CD14-positive monocyte (primary cell): ENCODE measurements at regions not wholly inside any gene's neighbourhood (a gene's known extent, or its start where the extent isn't known, plus 50 kb on each side); places are given as distances from the start of the nearest gene placed in this dataset.

Experiments used
- DNase-seq, 3 donors: peaks; one replicate each; pipeline ENCODE4 v3.0.0-alpha.2; 2011 to 2022
- H2AFZ ChIP-seq: 2 replicates; pipeline ENCODE4 v1.6.0; 2012; ENCODE audit warnings: mild to moderate bottlenecking, low read depth, low read length, inconsistent platforms; ENCODE audit not compliant: insufficient read depth, poor library complexity, severe bottlenecking
- H3K27ac ChIP-seq, 2 donors: 1 replicate in 1 of 2; 2 replicates in 1 of 2; pipeline ENCODE4 v1.5.1; 2012 to 2013; ENCODE audit warnings: low read length in 2 of 2, control low read depth in 1 of 2, inconsistent platforms in 1 of 2, low read depth in 1 of 2, mild to moderate bottlenecking in 1 of 2
- H3K27me3 ChIP-seq, 2 donors: one replicate each; pipeline versions ENCODE4 v1.6.0 to v1.6.1; 2011 to 2013; ENCODE audit warnings: low read length in 2 of 2; ENCODE audit not compliant: control insufficient read depth in 2 of 2, insufficient read depth in 2 of 2
- H3K36me3 ChIP-seq, 2 donors: replicated peaks in 1 of 2; 1 replicate in 1 of 2; 2 replicates in 1 of 2; pipeline versions ENCODE4 v1.5.1 to v1.6.1; 2012 to 2013; ENCODE audit warnings: low read length in 2 of 2, control low read depth in 1 of 2, inconsistent platforms in 1 of 2, mild to moderate bottlenecking in 1 of 2; ENCODE audit not compliant: insufficient read depth in 2 of 2, control insufficient read depth in 1 of 2
- H3K4me1 ChIP-seq, 2 donors: 1 replicate in 1 of 2; 2 replicates in 1 of 2; pipeline versions ENCODE4 v1.5.1 to v1.6.1; 2012 to 2013; ENCODE audit warnings: low read length in 2 of 2, control low read depth in 1 of 2, inconsistent platforms in 1 of 2, mild to moderate bottlenecking in 1 of 2, moderate library complexity in 1 of 2; ENCODE audit not compliant: insufficient read depth in 2 of 2, control insufficient read depth in 1 of 2
- H3K4me2 ChIP-seq: replicated peaks from 2 replicates; pipeline ENCODE3; 2012; ENCODE audit warnings: low read length, moderate library complexity, mild to moderate bottlenecking; ENCODE audit not compliant: poor library complexity, severe bottlenecking; ENCODE audit errors: extremely low read depth
- H3K4me3 ChIP-seq, 3 experiments: fragments of 200-600 bp in 1 of 3; sonication (generic) in 1 of 3; replicated peaks in 1 of 3; 1 replicate in 2 of 3; 2 replicates in 1 of 3; pipeline ENCODE4 v1.5.1; 2011 to 2013; ENCODE audit warnings: low read length in 3 of 3, mild to moderate bottlenecking in 3 of 3, control low read depth in 2 of 3, low read depth in 2 of 3, inconsistent platforms in 1 of 3, moderate library complexity in 1 of 3
- H3K79me2 ChIP-seq: 2 replicates; pipeline ENCODE4 v1.6.0; 2012; ENCODE audit warnings: mild to moderate bottlenecking, control low read depth, inconsistent platforms, low read length, moderate library complexity; ENCODE audit not compliant: insufficient read depth
- H3K9ac ChIP-seq: 2 replicates; pipeline ENCODE4 v1.6.0; 2017; ENCODE audit warnings: low read length, mild to moderate bottlenecking; ENCODE audit not compliant: insufficient read depth, poor library complexity, severe bottlenecking
- H3K9me3 ChIP-seq, 2 donors: replicated peaks in 1 of 2; 1 replicate in 1 of 2; 2 replicates in 1 of 2; pipeline versions ENCODE4 v1.5.1 to v1.6.1; 2012 to 2013; ENCODE audit warnings: low read length in 2 of 2, control low read depth in 1 of 2; ENCODE audit not compliant: control insufficient read depth in 1 of 2, insufficient read depth in 1 of 2
- H4K20me1 ChIP-seq: 2 replicates; pipeline ENCODE4 v1.6.0; 2012; ENCODE audit warnings: mild to moderate bottlenecking, low read length, control low read depth, moderate library complexity; ENCODE audit not compliant: insufficient read depth
- H3K27ac Mint-ChIP-seq, 7 donors: one replicate each; pipeline ENCODE4 v1.8.0; 2020; ENCODE audit warnings: mild to moderate bottlenecking in 7 of 7, mixed read lengths in 7 of 7, moderate library complexity in 6 of 7, inconsistent platforms in 2 of 7
- H3K27me3 Mint-ChIP-seq, 3 donors: one replicate each; pipeline ENCODE4 v1.8.0; 2021 to 2022; ENCODE audit warnings: low read depth in 3 of 3, mild to moderate bottlenecking in 3 of 3, mixed read lengths in 3 of 3, moderate library complexity in 3 of 3, inconsistent platforms in 1 of 3
- H3K36me3 Mint-ChIP-seq, 2 donors: one replicate each; pipeline ENCODE4 v1.8.0; 2020; ENCODE audit warnings: mixed read lengths in 2 of 2, inconsistent platforms in 1 of 2, mild to moderate bottlenecking in 1 of 2
- H3K4me1 Mint-ChIP-seq: one replicate; pipeline ENCODE4 v1.8.0; 2020; ENCODE audit warnings: mild to moderate bottlenecking, mixed read lengths
- H3K4me3 Mint-ChIP-seq, 2 donors: one replicate each; pipeline ENCODE4 v1.8.0; 2020; ENCODE audit warnings: mild to moderate bottlenecking in 2 of 2, mixed read lengths in 2 of 2, moderate library complexity in 1 of 2
- H3K9me3 Mint-ChIP-seq, 7 donors: one replicate each; pipeline ENCODE4 v1.8.0; 2020 to 2022; ENCODE audit warnings: mixed read lengths in 7 of 7, mild to moderate bottlenecking in 6 of 7, moderate library complexity in 6 of 7, inconsistent platforms in 2 of 7
- CTCF ChIP-seq: fragments of 200-600 bp; IDR thresholded peaks from one replicate; pipeline ENCODE4 v1.8.0; 2022; ENCODE audit warnings: antibody characterized with exemption, mild to moderate bottlenecking
- WGBS: methylation state at CpG from one replicate; pipeline ENCODE4 v1.1.5; 2013; ENCODE audit warnings: missing lambda C conversion rate; ENCODE audit not compliant: insufficient coverage; 5-methylcytosine and 5-hydroxymethylcytosine counted together
- intact Hi-C, 2 donors: fragments of 100-400 bp; cut with micrococcal nuclease; formaldehyde crosslinking; loops; one replicate each; pipeline versions ENCODE4 v1.15.0 to v1.15.1; 2023

GRCh38 chr9:3660936-3661335 lies 135.1 kb upstream of the RFX3 start:
- peaks cover 0 to 3% (median 2%) of the 10 kb centered on the region in 3 donors for H3K27me3 Mint-ChIP-seq
- Histone ChIP-seq H3K4me1 (no peaks in the 10 kb centered on the region), H2AFZ (no peak overlapping the region), H3K36me3 (no peaks in the 10 kb centered on the region), H3K4me2 (no peak overlapping the region), H4K20me1 (no peaks in the 10 kb centered on the region), H3K9ac (no peak overlapping the region), H3K27ac (no peak overlapping the region), H3K27me3 (no peaks in the 10 kb centered on the region), H3K79me2 (no peaks in the 10 kb centered on the region), H3K9me3 (no peaks in the 10 kb centered on the region), H3K4me3 (no peak overlapping the region)
- intact Hi-C loops = no loop called here
- no peak for DNase-seq
- no peaks in the 10 kb centered on the region for H3K4me1 Mint-ChIP-seq
- no peak overlapping the region for H3K4me3 Mint-ChIP-seq
- no peak overlapping the region for H3K27ac Mint-ChIP-seq
- H3K9me3 Mint-ChIP-seq = peaks cover 0 to 8% (median 0%) of the 10 kb centered on the region in 7 donors
- no CpG with 5 or more reads among the region's 1 CpG for WGBS
- no peak for TF ChIP-seq CTCF
- no peaks in the 10 kb centered on the region for H3K36me3 Mint-ChIP-seq

GRCh38 chr9:3659647-3660046 lies 133.8 kb upstream of the RFX3 start:
- H3K36me3 Mint-ChIP-seq = no peaks in the 10 kb centered on the region
- Histone ChIP-seq H3K4me2 (no peak overlapping the region), H3K9ac (no peak overlapping the region), H3K4me1 (no peaks in the 10 kb centered on the region), H3K27ac (no peak overlapping the region), H3K79me2 (no peaks in the 10 kb centered on the region), H3K27me3 (no peaks in the 10 kb centered on the region), H3K36me3 (no peaks in the 10 kb centered on the region), H2AFZ (no peak overlapping the region), H3K4me3 (no peak overlapping the region), H3K9me3 (no peaks in the 10 kb centered on the region), H4K20me1 (no peaks in the 10 kb centered on the region)
- H3K27ac Mint-ChIP-seq = no peak overlapping the region
- peaks cover 0 to 8% (median 2%) of the 10 kb centered on the region in 7 donors for H3K9me3 Mint-ChIP-seq
- no peak for DNase-seq
- no CpG with 5 or more reads among the region's 2 CpGs for WGBS
- intact Hi-C loops = no loop called here
- H3K27me3 Mint-ChIP-seq = peaks cover 1 to 2% (median 2%) of the 10 kb centered on the region in 3 donors
- no peak for TF ChIP-seq CTCF
- H3K4me1 Mint-ChIP-seq = no peaks in the 10 kb centered on the region
- H3K4me3 Mint-ChIP-seq = no peak overlapping the region
